NCI-H1436 treated with DMSO at 0.1 percent for 48 hours (cell line): ENCODE measurements at regions not wholly inside any gene's neighbourhood (a gene's known extent, or its start where the extent isn't known, plus 50 kb on each side); places are given as distances from the start of the nearest gene placed in this dataset.
"Not testable (repeated sequence)": the region's sequence is repeated elsewhere in the genome, so short reads cannot be mapped to it uniquely, and the experiment has no call there.

Experiments used
- DNase-seq: peaks from one replicate; lab custom pipeline; 2025; lab: John Stamatoyannopoulos, UW

DNA sequence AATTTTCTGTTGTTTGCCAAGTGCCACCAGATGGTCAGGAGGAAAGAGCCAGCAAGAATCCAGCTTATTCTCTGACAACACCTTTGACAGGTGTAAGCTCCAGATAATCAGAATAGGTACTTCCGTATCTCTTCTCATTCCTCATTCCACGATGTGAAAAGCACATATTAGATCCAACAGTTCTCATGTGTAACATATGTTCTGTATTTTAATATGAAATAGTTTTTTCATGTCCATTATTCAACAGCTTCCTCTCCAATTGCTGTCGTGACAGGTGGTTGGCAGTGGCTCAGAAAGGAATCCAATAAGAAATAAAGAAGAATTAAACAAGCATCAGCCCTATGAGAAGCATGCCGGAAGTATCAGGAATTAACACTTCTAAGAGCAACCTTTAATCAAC is 1624.7 kb downstream of the MRPL39 start:
- no peak for DNase-seq

DNA sequence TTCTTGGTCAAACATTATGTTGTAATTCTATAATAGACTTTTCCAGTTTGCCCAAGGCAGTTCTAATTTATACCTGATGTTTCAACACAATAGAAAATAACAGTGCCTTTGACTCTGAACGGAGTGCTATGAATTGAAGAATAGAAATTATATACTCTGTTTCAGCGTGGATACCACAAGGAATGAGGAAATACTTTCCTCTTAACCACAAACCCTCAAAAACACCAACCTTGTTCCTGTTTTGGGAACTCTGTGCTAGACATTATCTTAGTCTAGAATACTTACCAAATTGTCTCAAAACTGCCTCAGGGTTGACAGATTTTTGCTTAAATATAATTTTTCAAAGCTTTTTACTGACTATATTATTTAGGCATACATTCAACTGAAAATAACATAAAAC is 1629.3 kb downstream of the MRPL39 start:
- no peak for DNase-seq

DNA sequence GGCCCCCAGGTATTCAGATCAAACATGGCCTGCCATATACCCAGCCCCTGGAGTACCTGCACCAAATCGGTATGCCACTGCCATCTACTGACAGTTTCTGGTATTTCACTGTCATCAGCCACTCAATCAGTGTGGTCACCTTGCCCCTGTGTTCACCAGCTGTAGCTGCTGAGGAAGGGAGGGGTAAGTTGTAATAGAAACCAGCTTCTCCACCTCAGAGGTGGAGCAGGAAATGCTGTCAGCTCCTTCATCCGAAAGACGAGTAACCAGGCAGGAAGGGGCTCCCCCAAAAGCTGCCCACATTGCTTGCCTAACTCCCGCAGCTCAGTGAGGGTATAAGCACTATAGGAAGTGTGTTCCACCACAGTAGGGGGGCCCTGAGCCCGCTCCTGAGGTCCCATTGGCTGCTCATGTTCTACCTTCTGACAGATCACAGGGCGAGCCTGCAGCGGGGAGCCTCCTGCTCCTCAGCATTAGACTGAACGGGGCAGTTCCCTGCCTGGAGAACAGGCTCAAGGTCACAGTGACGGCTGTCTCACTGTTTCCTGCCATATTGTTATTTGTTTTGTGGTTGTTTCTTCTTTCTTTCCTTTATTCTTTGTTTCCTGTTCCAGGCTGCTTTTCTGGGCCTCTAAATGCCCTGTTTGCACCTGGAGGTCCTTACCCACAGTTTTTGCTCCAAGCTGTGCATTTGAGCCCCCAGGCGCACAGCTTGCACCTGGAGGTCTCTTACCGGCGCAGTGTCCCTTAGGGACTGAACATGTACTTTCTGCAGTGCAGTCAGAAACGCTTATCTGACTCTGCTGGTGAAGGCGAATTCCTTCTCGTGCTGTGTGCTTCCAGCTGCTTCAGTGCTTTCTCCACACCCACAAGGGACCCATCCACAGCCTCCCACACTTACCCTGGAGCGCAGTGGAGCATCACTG is 1638.3 kb downstream of the MRPL39 start:
- DNase-seq: peak; percentile 89

DNA sequence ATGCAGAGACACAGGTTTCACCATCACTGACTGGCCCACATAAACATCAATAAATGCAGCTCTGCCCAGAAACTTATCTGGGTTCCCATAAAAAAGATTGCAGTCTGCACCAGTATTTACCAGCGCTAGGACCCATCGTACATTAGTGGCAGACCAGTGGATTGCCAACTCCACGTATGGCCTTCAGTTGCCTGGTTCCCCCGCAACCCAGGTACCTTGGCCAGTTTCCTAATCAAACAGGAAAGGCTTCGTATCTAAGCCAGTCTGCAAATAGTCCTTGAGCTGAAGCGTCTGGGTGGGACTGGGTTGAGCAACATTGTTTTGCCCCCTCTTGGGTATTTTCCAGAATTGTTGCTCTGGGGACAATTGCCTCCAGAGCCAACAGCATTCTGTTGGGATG is 1639.3 kb downstream of the MRPL39 start:
- DNase-seq: no peak

DNA sequence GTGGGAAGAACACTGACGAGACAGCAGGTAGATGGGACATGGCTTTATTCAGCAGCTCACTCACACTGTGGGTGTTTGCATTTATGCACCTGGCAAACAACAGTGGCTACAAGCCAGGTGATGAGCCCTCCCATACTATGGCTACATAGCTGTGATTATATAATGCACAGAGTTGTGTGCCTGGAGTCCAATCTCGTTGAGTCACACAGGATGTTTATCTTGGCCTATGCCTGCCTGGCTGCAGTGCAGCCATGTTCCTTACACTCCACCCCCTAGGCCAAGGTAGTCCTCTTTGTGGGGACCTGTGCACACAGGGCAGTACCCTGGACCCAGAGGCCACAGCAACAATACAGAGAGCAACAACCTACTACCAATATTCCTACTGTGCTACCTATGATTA is 1643.8 kb downstream of the MRPL39 start:
- no peak for DNase-seq

DNA sequence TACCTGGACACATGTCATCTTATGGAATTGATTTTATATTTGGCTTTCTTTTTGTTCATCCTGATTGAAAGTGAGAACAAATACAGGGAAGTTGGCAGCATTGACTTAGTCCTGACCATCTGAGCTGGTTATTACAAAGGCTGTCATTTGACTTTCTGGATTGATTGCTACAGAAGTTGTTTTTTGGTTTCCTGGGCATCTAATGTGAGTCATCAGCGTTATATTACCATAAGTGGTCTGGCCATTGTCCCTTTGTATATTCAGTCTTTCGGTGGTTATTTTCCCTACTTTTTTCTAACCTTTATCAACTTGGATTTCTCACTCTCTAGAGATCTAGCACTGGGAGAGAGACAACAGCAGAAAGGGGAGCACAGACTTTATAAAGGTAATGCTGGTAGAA is 1646.5 kb downstream of the MRPL39 start:
- no peak for DNase-seq

DNA sequence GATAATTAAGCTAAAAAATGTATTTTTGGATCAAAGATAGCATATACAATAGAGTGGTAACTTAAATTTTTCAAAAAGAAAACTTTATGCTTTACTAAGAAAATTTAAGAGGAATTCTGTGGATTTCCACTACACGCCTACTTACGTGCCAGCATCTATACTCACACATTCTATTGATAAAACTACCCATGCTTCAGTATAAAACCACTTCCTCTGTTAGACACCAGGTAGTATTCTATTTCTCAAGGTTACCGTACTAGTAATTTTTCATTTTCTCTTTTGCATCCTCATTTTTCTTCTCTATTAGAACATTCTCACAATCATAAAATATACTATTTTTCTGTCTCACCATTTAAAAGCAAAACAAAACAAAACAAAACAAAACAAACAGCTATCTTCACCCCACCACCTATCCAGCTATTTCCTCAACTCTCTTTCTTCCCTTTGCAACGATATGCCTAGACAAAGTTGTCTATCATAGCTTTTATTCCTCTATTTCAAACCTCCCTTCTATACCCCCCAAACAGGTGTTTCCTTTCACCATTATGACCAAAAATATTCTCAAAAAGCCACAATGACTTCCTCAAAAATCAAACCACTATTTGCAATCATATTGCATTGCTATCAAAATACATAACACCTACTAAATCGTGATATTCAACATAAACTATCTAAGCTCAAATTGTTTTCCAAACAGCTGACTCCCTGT is 1652.0 kb downstream of the MRPL39 start:
- DNase-seq: no peak

DNA sequence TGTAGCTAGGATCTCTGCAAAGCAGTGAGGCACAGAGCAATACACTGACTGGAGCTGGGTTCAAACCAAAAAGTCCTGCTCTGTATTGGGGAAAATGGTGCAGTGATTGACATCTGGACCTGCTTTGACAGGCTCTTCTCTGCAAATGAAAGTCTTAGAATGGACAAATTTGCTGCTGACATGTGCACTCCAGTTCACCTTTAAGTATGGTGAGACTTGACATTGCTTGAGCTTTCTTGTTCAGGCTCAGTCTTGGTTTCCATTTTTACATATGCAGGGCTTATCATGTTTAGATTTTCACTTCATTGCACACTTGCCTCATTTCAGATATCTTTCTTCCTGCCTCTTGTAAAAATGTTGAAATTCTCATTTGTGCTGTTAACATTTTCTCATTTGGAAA is 1655.0 kb downstream of the MRPL39 start:
- DNase-seq: no peak

DNA sequence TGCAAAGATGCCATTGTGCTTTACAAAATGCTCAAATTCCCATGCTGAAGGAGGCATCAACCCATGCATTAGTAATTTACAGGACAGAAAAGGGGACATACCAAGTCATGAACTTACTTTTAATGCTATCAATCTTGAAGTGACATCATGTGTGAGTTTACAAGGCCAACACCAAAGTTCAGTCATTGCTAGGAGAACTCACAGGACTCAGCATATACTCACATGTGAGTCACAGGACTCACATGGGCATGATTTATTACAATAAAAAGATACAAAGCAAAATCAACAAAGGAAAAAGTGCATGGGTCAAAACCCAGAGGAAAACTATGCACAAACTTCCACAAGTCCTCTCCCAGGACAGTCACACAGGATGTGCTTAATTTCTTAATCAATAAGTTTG is 1656.0 kb downstream of the MRPL39 start:
- no peak for DNase-seq

DNA sequence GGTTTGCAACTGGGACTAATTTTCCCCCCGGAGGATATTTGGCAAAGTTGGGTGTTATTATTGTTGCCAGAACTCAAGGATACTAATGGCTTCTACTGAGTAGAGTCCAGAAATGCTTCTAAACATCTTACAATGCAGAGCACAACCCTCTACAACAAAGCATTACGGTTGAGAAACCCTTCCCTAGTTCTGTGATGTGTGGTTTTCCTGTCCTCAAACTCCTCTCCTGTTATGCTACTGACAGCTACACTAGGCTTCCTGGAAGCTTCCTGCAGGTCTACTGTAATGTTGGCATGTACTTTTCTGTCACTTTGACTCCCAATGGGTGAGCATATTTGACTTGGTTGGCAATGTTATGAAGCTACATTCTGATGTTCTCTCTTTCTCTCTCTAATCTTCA is 1656.9 kb downstream of the MRPL39 start:
- DNase-seq: no peak

DNA sequence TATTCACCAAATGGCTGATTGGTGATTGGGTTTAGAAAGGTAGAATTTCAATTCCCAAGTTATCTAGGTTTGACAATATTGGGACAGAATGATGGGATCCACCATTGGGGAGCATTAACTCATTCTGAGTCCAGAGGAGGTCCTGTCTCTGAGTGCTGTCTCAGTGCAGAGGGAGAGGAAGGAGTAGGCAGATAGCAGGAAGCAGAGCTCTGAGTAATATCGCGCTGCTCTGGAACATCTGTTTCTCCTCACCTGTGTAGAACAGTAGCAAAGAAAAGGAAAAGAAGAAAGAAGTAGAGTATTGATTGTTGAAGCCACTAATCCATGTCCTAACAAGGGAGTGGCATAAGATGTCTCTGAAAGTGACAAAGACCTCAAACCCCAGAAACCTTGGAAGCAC is 1657.8 kb downstream of the MRPL39 start:
- DNase-seq: no peak

DNA sequence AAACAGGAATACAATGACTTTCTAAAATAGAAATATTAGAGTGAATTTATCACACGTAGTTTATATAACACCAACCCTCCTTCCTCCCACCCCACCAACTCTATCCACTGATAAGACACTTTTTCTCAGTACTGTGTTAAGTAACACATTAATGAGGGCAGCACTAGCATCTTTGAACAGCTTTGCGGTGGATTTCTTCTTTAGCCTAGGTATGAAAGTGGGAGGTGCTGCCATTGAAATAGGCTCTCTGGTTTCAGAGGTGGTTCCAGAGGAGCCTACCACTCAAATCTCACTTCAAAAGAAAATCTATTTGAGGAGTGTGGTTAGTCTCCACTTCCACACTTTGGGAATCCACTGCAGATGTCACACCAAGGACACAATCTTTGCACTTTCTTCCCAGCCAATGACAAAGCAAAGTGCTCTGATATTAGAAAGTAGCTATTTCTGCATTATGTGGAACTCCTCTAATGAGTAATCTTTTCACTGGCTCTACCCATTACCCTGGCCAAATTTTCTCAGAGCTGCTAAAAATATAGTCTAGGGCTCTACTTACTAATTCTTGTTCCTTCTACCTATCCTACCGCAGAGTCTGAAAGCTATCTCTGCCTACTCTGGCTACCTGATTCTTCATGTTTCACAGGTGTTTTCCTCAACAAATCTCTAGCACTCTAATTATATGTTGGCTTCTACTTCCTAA is 1667.8 kb downstream of the MRPL39 start:
- no peak for DNase-seq

DNA sequence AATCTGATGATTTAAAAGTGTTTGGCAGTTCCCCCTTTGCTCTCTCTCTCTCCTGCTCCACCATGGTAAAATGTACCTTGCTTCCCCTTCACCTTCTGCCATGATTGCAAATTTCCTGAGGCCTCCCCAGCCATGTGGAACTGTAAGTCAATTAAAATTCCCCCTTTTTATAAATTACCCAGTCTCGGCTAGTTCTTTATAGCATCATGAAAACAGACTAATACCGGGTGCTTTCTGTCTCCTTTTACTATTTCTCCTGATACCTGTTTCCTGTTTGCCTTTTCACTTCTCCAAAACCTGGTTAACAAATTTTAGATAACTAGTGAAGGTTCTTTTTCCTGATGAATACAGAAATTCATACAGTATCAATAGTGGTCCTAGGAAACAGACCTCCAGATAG is 1670.3 kb downstream of the MRPL39 start:
- DNase-seq: no peak

DNA sequence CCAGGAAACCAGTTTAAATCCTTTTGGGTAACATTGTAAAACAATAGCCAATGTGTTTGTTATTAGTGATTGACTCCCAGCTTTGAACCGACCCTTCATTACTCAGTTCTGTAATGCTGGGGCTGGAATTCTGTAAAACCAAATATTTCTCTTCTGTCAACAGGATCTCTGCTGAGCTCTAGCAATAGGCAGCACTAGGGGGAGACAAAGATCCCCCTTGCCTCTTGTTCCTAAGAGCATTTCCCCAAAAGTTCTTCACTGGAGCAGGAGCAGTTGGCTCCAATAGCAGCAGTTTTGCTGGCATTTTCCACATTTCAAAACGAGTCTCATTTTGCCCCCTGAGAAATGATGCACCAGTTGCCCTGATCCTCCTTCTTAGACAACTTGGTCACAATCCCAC is 1671.1 kb downstream of the MRPL39 start:
- no peak for DNase-seq

DNA sequence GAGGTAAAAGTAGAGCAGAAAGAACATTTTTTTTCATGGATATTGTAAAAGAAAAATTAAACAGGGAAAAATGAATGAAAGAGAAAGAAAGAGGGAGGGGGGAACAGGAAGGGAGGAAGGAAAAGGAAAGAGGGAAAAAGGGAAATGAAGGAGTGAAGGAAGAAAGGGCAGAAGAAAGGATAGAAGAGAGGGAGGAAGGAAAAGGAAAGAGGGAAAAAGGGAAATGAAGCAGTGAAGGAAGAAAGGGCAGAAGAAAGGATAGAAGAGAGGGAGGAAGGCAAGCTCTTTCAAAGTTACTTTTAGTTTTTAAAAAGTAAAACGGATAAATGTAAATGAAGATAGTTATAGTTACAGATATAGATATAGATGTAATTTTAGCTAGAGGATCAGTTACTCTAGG is 1676.7 kb downstream of the MRPL39 start:
- DNase-seq: no peak

DNA sequence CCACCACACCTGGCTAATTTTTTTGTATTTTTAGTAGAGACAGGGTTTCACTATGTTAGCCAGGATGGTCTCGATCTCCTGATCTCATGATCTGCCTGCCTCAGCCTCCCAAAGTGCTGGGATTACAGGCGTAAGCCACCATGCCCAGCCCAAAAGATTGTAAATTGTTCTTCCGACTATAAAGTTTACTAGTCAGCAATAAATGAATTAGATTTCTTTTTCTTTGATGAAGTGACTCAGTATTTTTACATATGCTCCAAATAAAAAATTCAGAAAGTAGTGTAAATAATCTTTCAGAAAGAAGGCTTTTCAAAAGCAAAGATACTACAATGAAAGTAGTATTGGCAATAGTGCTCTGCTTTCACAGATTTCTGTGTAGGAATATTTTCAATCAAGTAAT is 1680.9 kb downstream of the MRPL39 start:
- not testable (repeated sequence) for DNase-seq

DNA sequence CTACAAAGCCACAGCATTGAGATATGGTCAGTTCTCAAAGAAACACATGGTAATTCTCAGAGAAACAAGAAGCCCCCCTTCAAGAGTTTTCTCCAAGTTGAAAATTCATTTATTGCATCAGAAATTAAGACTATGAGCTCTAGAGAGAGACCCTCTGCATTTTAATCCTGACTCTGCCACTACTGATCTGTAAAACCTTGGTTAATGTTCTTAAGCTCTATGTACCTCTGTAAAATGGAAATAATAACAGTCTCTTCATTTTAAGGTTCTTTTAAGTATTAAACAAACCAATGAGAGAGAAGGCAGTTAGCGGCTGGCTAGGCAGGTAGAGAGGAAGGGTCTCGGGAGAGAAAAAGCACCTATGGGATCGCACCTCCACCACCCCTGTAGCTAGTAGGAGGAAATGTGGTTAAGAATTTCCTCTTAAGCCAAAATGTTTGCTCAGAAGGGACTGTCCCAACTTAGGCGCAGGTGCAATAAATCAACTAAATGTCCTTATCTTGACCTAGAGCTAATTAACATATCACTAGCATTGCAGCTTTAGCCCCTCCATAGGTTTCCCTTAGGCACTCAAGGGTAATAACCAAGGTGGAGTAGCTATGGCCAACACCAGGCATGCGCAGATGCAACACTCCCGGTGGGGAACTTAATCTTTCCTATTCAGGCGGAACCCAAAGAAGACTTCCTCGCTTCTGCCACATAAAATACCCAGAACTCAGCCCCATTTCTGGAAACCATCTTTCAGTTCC is 1685.4 kb downstream of the MRPL39 start:
- no peak for DNase-seq

DNA sequence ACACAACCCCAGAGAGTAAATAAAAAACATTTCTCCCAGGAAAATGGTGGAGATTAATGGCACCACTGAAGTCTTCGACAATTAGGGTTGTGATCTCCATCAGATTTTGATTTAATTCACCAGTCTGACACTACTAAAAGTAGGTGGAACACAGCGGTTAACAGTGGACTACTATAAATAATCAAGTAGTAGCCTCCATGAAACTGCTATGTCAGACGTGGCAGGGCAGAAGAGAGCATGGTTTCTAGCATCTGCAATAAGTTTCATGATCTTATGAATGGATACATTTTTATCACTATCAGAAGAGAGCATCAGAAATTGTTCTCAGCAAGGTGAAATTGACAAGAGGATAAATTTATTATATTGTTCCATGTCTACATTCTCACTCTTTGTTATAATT is 1706.6 kb downstream of the MRPL39 start:
- no peak for DNase-seq

DNA sequence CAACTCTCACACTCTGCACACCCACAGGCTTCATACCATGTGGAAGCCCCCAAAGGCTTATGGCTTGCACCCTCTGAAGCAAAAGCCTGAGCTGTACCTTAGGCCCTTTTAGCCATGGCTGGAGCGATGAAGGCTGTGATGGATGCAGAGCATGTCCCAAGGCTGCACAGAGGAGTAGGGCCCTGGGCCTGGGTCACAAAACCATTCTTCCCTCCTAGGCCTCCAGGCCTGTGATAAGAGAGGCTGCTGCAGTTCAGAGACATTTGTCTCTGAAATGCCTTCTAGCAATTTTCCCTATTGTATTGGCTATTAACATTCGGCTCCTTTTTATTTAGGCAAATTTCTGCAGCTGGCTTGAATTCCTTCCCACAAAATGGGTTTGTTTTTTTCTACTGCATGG is 1707.7 kb downstream of the MRPL39 start:
- no peak for DNase-seq

DNA sequence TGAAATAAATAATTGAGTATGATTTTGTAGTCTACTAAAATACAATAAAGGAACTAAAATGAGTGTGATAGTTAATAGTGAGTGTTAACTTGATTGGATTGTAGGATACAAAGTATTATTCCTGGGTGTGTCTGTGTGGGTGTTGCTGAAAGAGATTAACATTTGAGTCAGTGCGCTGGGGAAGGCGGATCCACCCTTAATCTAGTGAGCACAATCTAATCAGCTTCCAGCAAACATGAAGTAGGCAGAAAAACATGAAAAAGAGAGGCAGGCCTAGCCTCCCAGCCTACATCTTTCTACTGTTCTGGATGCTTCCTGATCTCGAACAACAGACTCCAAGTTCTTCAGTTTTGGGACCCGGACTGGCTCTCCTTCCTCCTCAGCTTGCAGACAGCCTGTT is 1716.6 kb downstream of the MRPL39 start:
- no peak for DNase-seq

DNA sequence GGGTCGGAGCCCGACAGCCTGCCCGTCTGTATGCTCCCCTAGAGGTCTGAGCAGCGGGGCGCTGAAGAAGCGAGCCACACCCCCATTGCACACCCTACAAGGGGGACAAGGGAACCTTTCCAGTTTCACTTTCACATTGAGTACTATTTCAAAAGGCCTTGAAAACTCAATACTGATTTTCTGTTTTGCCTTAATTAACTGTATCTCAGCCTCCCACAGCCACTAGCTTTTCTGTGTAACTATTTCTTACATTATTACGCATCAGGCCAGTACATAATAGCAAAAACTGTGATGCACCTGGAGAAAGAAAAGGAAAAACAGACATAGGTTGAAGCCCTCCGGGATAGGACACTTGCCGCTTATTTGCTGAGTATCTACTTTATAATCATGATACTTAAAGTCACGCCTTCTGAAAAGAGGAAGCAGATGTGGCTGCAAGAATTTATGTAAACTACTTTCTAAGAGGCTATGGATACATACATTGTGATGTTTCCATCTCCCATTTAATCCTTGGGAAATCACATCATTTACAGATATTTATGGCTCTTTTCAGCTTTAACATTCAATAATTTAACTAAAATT is 1719.5 kb downstream of the MRPL39 start:
- DNase-seq: no peak
